ENCODE measurements at regions not wholly inside any gene's neighbourhood (a gene's known extent, or its start where the extent isn't known, plus 50 kb on each side); places are given as distances from the start of the nearest gene placed in this dataset.

GRCh38 chr9:71627537-71627936, 140.8 kb downstream of the CEMIP2 start:
- H3K9me3 ChIP-seq (ENCODE audit: insufficient read depth, low read length): no peaks in the 10 kb centered on the region
- no peak overlapping the region for H3K4me3 ChIP-seq (ENCODE audit: low read length)
- H4K20me1 ChIP-seq (ENCODE audit: insufficient read depth, low read length): no peaks in the 10 kb centered on the region
- peaks cover 25% of the 10 kb centered on the region; the same call in 1 of the 2 replicates for H3K27me3 ChIP-seq (ENCODE audit: low read depth, low read length)
- no peak overlapping the region for H3K4me2 ChIP-seq (ENCODE audit: low read length)
- H3K4me1 ChIP-seq (ENCODE audit: low read length): no peaks in the 10 kb centered on the region
- TF ChIP-seq EZH2phosphoT487 (IDR thresholded peaks at IDR 0.05; ENCODE audit: low read depth): no peak
- TF ChIP-seq CTCF (IDR thresholded peaks at IDR 0.05; ENCODE audit: low read depth, low read length): no peak
- no peaks in the 10 kb centered on the region for H3K36me3 ChIP-seq (replicated peaks; ENCODE audit: low read depth, low read length)
- no peak overlapping the region for H3K27ac ChIP-seq (ENCODE audit: low read length)
- H2AFZ ChIP-seq (ENCODE audit: low read depth, low read length): no peak overlapping the region
- no peaks in the 10 kb centered on the region for H3K79me2 ChIP-seq (ENCODE audit: low read length)
- H3K9ac ChIP-seq (ENCODE audit: low read length): no peak overlapping the region

GRCh38 chr9:71626395-71626794, 141.9 kb downstream of the CEMIP2 start:
- Histone ChIP-seq H3K9me3 (ENCODE audit: insufficient read depth, low read length) (no peaks in the 10 kb centered on the region), H2AFZ (ENCODE audit: low read depth, low read length) (no peak overlapping the region), H3K4me3 (ENCODE audit: low read length) (no peak overlapping the region), H3K9ac (ENCODE audit: low read length) (no peak overlapping the region), H3K27me3 (ENCODE audit: low read depth, low read length) (peaks cover 20% of the 10 kb centered on the region; the same call in 1 of the 2 replicates), H3K27ac (ENCODE audit: low read length) (no peak overlapping the region), H3K4me2 (ENCODE audit: low read length) (no peak overlapping the region), H3K4me1 (ENCODE audit: low read length) (no peaks in the 10 kb centered on the region), H3K79me2 (ENCODE audit: low read length) (no peaks in the 10 kb centered on the region), H4K20me1 (ENCODE audit: insufficient read depth, low read length) (no peaks in the 10 kb centered on the region), H3K36me3 (replicated peaks; ENCODE audit: low read depth, low read length) (no peaks in the 10 kb centered on the region)
- TF ChIP-seq EZH2phosphoT487 (IDR thresholded peaks at IDR 0.05; ENCODE audit: low read depth): no peak
- no peak for TF ChIP-seq CTCF (IDR thresholded peaks at IDR 0.05; ENCODE audit: low read depth, low read length)

GRCh38 chr9:71624728-71625127, 143.6 kb downstream of the CEMIP2 start:
- Histone ChIP-seq H3K27ac (ENCODE audit: low read length) (no peak overlapping the region), H4K20me1 (ENCODE audit: insufficient read depth, low read length) (no peaks in the 10 kb centered on the region), H3K27me3 (ENCODE audit: low read depth, low read length) (peaks cover 14% of the 10 kb centered on the region; the same call in 1 of the 2 replicates), H3K4me1 (ENCODE audit: low read length) (no peaks in the 10 kb centered on the region), H3K4me2 (ENCODE audit: low read length) (no peak overlapping the region), H3K4me3 (ENCODE audit: low read length) (no peak overlapping the region), H3K9ac (ENCODE audit: low read length) (no peak overlapping the region), H3K36me3 (replicated peaks; ENCODE audit: low read depth, low read length) (no peaks in the 10 kb centered on the region), H2AFZ (ENCODE audit: low read depth, low read length) (no peak overlapping the region), H3K79me2 (ENCODE audit: low read length) (no peaks in the 10 kb centered on the region), H3K9me3 (ENCODE audit: insufficient read depth, low read length) (no peaks in the 10 kb centered on the region)
- TF ChIP-seq CTCF (IDR thresholded peaks at IDR 0.05; ENCODE audit: low read depth, low read length) (no peak), EZH2phosphoT487 (IDR thresholded peaks at IDR 0.05; ENCODE audit: low read depth) (no peak)

GRCh38 chr9:71620746-71621145, 147.6 kb downstream of the CEMIP2 start:
- TF ChIP-seq CTCF (IDR thresholded peaks at IDR 0.05; ENCODE audit: low read depth, low read length) (no peak), EZH2phosphoT487 (IDR thresholded peaks at IDR 0.05; ENCODE audit: low read depth) (no peak)
- Histone ChIP-seq H3K4me3 (ENCODE audit: low read length) (no peak overlapping the region), H3K9me3 (ENCODE audit: insufficient read depth, low read length) (no peaks in the 10 kb centered on the region), H3K9ac (ENCODE audit: low read length) (no peak overlapping the region), H2AFZ (ENCODE audit: low read depth, low read length) (no peak overlapping the region), H3K4me1 (ENCODE audit: low read length) (no peaks in the 10 kb centered on the region), H3K36me3 (replicated peaks; ENCODE audit: low read depth, low read length) (no peaks in the 10 kb centered on the region), H4K20me1 (ENCODE audit: insufficient read depth, low read length) (no peaks in the 10 kb centered on the region), H3K79me2 (ENCODE audit: low read length) (no peaks in the 10 kb centered on the region), H3K27me3 (ENCODE audit: low read depth, low read length) (peaks cover 10% of the 10 kb centered on the region; the same call in 1 of the 2 replicates), H3K4me2 (ENCODE audit: low read length) (no peak overlapping the region), H3K27ac (ENCODE audit: low read length) (no peak overlapping the region)

Measured in OCI-LY3 (cell line).